A673 (cell line): ENCODE measurements at regions not wholly inside any gene's neighbourhood (a gene's known extent, or its start where the extent isn't known, plus 50 kb on each side); places are given as distances from the start of the nearest gene placed in this dataset.

Experiments used
- BruUV-seq: library from RNA; stranded (reverse); fragments of 400-500 nt; replicated peaks from 2 replicates; lab custom pipeline; 2021; lab: Mats Ljungman, UMichigan
- CTCF ChIA-PET: fragments of 300-600 bp; sonication (Branson Sonifier 250); formaldehyde crosslinking; loops from one replicate; lab custom pipeline; 2022; ENCODE audit warnings: antibody characterized with exemption; lab: Charles Lee
- POLR2A ChIA-PET: fragments of 300-600 bp; sonication (Branson Sonifier 250); formaldehyde crosslinking; loops from one replicate; lab custom pipeline; 2022; ENCODE audit warnings: antibody characterized with exemption; ENCODE audit not compliant: low non-redundant PET; lab: Charles Lee
- DNase-seq: peaks from one replicate; pipeline ENCODE4 v3.0.0-alpha.2; 2015; ENCODE audit warnings: low spot score
- H3K27ac ChIP-seq: fragments of 200-600 bp; sonication (generic); 2 replicates; pipeline ENCODE4 v1.5.1; 2016; ENCODE audit warnings: mixed run types, low read depth, mild to moderate bottlenecking, mixed read lengths, antibody characterized with exemption, low read length; ENCODE audit not compliant: poor library complexity, severe bottlenecking
- H3K27me3 ChIP-seq: fragments of 200-600 bp; sonication (generic); replicated peaks from 2 replicates; pipeline ENCODE4 v1.6.1; 2017; ENCODE audit warnings: mixed run types, low read depth, mild to moderate bottlenecking, mixed read lengths, antibody characterized with exemption, low read length; ENCODE audit not compliant: insufficient read depth, poor library complexity
- H3K36me3 ChIP-seq: fragments of 200-600 bp; sonication (generic); 2 replicates; pipeline ENCODE4 v1.6.1; 2016; ENCODE audit warnings: mixed run types, mild to moderate bottlenecking, mixed read lengths, antibody characterized with exemption, low read length; ENCODE audit not compliant: insufficient read depth, poor library complexity, severe bottlenecking
- H3K4me1 ChIP-seq: fragments of 200-600 bp; sonication (generic); 2 replicates; pipeline ENCODE4 v1.6.1; 2017; ENCODE audit warnings: mixed run types, mild to moderate bottlenecking, mixed read lengths, antibody characterized with exemption, low read length; ENCODE audit not compliant: insufficient read depth, poor library complexity, severe bottlenecking
- H3K4me3 ChIP-seq: fragments of 200-600 bp; sonication (generic); 2 replicates; pipeline ENCODE4 v1.5.1; 2016; ENCODE audit warnings: low read depth, mixed run types, mild to moderate bottlenecking, mixed read lengths, low read length; ENCODE audit not compliant: poor library complexity, severe bottlenecking
- H3K9me3 ChIP-seq: fragments of 200-600 bp; sonication (generic); 2 replicates; pipeline ENCODE4 v1.6.1; 2016; ENCODE audit warnings: mixed run types, low read depth, mild to moderate bottlenecking, mixed read lengths, antibody characterized with exemption, low read length; ENCODE audit not compliant: poor library complexity, severe bottlenecking
- CTCF ChIP-seq: fragments of 300-800, 200-600 bp; sonication (generic); conservative IDR thresholded peaks from 2 replicates; pipeline ENCODE4 v1.5.1; 2017; ENCODE audit warnings: low read depth, mild to moderate bottlenecking, antibody characterized with exemption, low read length, moderate library complexity, mixed read lengths
- EZH2 ChIP-seq: fragments of 200-600 bp; sonication (generic); IDR thresholded peaks from 2 replicates; pipeline ENCODE4 v1.6.1; 2017; ENCODE audit warnings: borderline replicate concordance, low read depth, mild to moderate bottlenecking, mixed read lengths, antibody characterized with exemption, low read length; ENCODE audit not compliant: poor library complexity, severe bottlenecking
- intact Hi-C: fragments of 100-400 bp; cut with micrococcal nuclease; formaldehyde crosslinking; loops from one replicate; pipeline ENCODE4 v1.10.0; 2022; ENCODE audit not compliant: unreplicated experiment

GRCh38 chr3:167909504-167909896, 174.0 kb downstream of the SERPINI1 start:
- no peaks in the 10 kb centered on the region for H3K9me3 ChIP-seq
- ChIA-PET POLR2A (no interaction called here), CTCF (no interaction called here)
- no peak for TF ChIP-seq EZH2
- TF ChIP-seq CTCF, result no peak
- intact Hi-C loops, result no loop called here
- H3K27me3 ChIP-seq, result no peaks in the 10 kb centered on the region
- no peak for DNase-seq
- H3K4me1 ChIP-seq, result no peaks in the 10 kb centered on the region
- BruUV-seq, result no TSS peak
- no peak overlapping the region for H3K4me3 ChIP-seq
- no peak overlapping the region for H3K27ac ChIP-seq
- H3K36me3 ChIP-seq, result no peaks in the 10 kb centered on the region

GRCh38 chr3:167908746-167909503, 173.4 kb downstream of the SERPINI1 start:
- CTCF ChIA-PET, result no interaction called here
- no TSS peak for BruUV-seq
- no peak for DNase-seq
- POLR2A ChIA-PET, result no interaction called here
- no peak overlapping the region for H3K4me3 ChIP-seq
- H3K9me3 ChIP-seq, result no peaks in the 10 kb centered on the region
- intact Hi-C loops, result no loop called here
- TF ChIP-seq EZH2 (no peak), CTCF (no peak)
- H3K36me3 ChIP-seq, result no peaks in the 10 kb centered on the region
- no peaks in the 10 kb centered on the region for H3K27me3 ChIP-seq
- H3K4me1 ChIP-seq, result no peaks in the 10 kb centered on the region
- no peak overlapping the region for H3K27ac ChIP-seq

- no peak for TF ChIP-seq EZH2
- TF ChIP-seq CTCF, result no peak
- no peaks in the 10 kb centered on the region for H3K36me3 ChIP-seq
- no peak overlapping the region for H3K27ac ChIP-seq
- ChIA-PET CTCF (no interaction called here), POLR2A (no interaction called here)
- no peak overlapping the region for H3K4me3 ChIP-seq
- no TSS peak for BruUV-seq
- intact Hi-C loops, result no loop called here
- H3K27me3 ChIP-seq, result no peaks in the 10 kb centered on the region
- DNase-seq, result no peak
- no peaks in the 10 kb centered on the region for H3K9me3 ChIP-seq
- H3K4me1 ChIP-seq, result no peaks in the 10 kb centered on the region
These were observed 172.7 kb downstream of the SERPINI1 start for GRCh38 chr3:167908221-167908620.
